PFSK-1 (cell line): ENCODE measurements at regions not wholly inside any gene's neighbourhood (a gene's known extent, or its start where the extent isn't known, plus 50 kb on each side); places are given as distances from the start of the nearest gene placed in this dataset.

Source experiments
- FOXP2 ChIP-seq: optimal IDR thresholded peaks from 2 replicates; pipeline ENCODE3; 2011; ENCODE audit warnings: borderline replicate concordance, control low read depth, inconsistent platforms; ENCODE audit not compliant: insufficient read depth; ENCODE audit errors: extremely low read length, extremely low read depth
- POLR2AphosphoS5 ChIP-seq: IDR thresholded peaks from 2 replicates; pipeline ENCODE4 v1.6.1; 2012; ENCODE audit warnings: low read depth, mild to moderate bottlenecking, control low read depth, low read length, moderate library complexity
- REST ChIP-seq, 2 experiments: IDR thresholded peaks; 2 replicates each; pipeline versions ENCODE4 v1.6.1 to v1.8.0; 2011 to 2012; ENCODE audit warnings: low read depth in 2 of 2, low read length in 2 of 2, control low read depth in 1 of 2, inconsistent platforms in 1 of 2, mild to moderate bottlenecking in 1 of 2, moderate library complexity in 1 of 2; ENCODE audit not compliant: insufficient read depth in 1 of 2
- SIN3A ChIP-seq: IDR thresholded peaks from 2 replicates; pipeline ENCODE4 v1.6.1; 2012; ENCODE audit warnings: mild to moderate bottlenecking, low read length, moderate library complexity, borderline replicate concordance; ENCODE audit not compliant: insufficient read depth
- TAF1 ChIP-seq: IDR thresholded peaks from 2 replicates; pipeline ENCODE4 v1.6.1; 2012; ENCODE audit warnings: low read length, control low read depth, borderline replicate concordance; ENCODE audit not compliant: insufficient read depth

- no peak for TF ChIP-seq TAF1
Observed at GRCh38 chr6:21438237-21438985, 155.1 kb upstream of the SOX4 start.

GRCh38 chr6:21438986-21439352 is 154.6 kb upstream of the SOX4 start:
- no peak for TF ChIP-seq SIN3A

- TF ChIP-seq FOXP2, result no peak
- TF ChIP-seq REST (IDR thresholded peaks at IDR 0.05; ENCODE audit: insufficient read depth in 1 of 2, low read depth in 2 of 2, low read length in 2 of 2), result peak in 1 of 2 experiments; percentile 45; a peak in 1 of 4 replicates
Observed at GRCh38 chr6:21441386-21441785, 152.2 kb upstream of the SOX4 start.

- TF ChIP-seq TAF1, result no peak
- no peak for TF ChIP-seq REST (IDR thresholded peaks at IDR 0.05; ENCODE audit: insufficient read depth in 1 of 2, low read depth in 2 of 2, low read length in 2 of 2)
- no peak for TF ChIP-seq FOXP2
- no peak for TF ChIP-seq SIN3A
- TF ChIP-seq POLR2AphosphoS5, result no peak
Observed at GRCh38 chr6:21442874-21443273, 150.7 kb upstream of the SOX4 start.

- TF ChIP-seq REST (IDR thresholded peaks at IDR 0.05; ENCODE audit: insufficient read depth in 1 of 2, low read depth in 2 of 2, low read length in 2 of 2) (no peak), SIN3A (no peak), FOXP2 (no peak), TAF1 (no peak), POLR2AphosphoS5 (no peak)
Observed at GRCh38 chr6:21444711-21445260, 148.8 kb upstream of the SOX4 start.

GRCh38 chr6:21447987-21448386 is 145.6 kb upstream of the SOX4 start:
- no peak for TF ChIP-seq SIN3A
- no peak for TF ChIP-seq POLR2AphosphoS5
- TF ChIP-seq FOXP2, result no peak
- no peak for TF ChIP-seq TAF1
- no peak for TF ChIP-seq REST (IDR thresholded peaks at IDR 0.05; ENCODE audit: insufficient read depth in 1 of 2, low read depth in 2 of 2, low read length in 2 of 2)
